ENCODE measurements at regions not wholly inside any gene's neighbourhood (a gene's known extent, or its start where the extent isn't known, plus 50 kb on each side); places are given as distances from the start of the nearest gene placed in this dataset.

- TF ChIP-seq CTCF (IDR thresholded peaks at IDR 0.05) (no peak), POLR2A (IDR thresholded peaks at IDR 0.05) (no peak), POLR2AphosphoS5 (IDR thresholded peaks at IDR 0.05; ENCODE audit: insufficient read depth in 1 of 2, low read depth in 1 of 2) (no peak)
Measured at GRCh38 chr4:126221282-126221681, 906.5 kb downstream of the FAT4 start.
